AG04450 (cell line): ENCODE measurements at regions not wholly inside any gene's neighbourhood (a gene's known extent, or its start where the extent isn't known, plus 50 kb on each side); places are given as distances from the start of the nearest gene placed in this dataset.

Experiments
- CTCF ChIA-PET: fragments of 300-600, 350-600 bp; formaldehyde crosslinking; extraction: SDS; loops from one replicate; lab custom pipeline; 2022; ENCODE audit warnings: antibody characterized with exemption, inconsistent platforms; lab: Charles Lee
- POLR2A ChIA-PET: fragments of 350-600 bp; formaldehyde crosslinking; extraction: SDS; loops from one replicate; lab custom pipeline; 2021; ENCODE audit warnings: antibody characterized with exemption, inconsistent platforms; lab: Yijun Ruan, JAX
- DNase-seq: peaks from one replicate; pipeline ENCODE4 v3.0.0-alpha.2; 2011; ENCODE audit warnings: low read depth, low spot score
- H3K27ac ChIP-seq: one replicate; pipeline ENCODE4 v1.5.1; 2012; ENCODE audit warnings: low read depth, low read length, control low read depth
- H3K27me3 ChIP-seq: one replicate; pipeline ENCODE4 v1.6.0; 2012; ENCODE audit warnings: low read length; ENCODE audit not compliant: control insufficient read depth, insufficient read depth
- H3K4me3 ChIP-seq: 2 replicates; pipeline ENCODE4 v1.5.1; 2011; ENCODE audit warnings: mild to moderate bottlenecking, low read depth, low read length, control low read depth
- H3K9me3 ChIP-seq: 2 replicates; pipeline ENCODE4 v1.5.1; 2012; ENCODE audit warnings: low read length; ENCODE audit not compliant: control insufficient read depth, insufficient read depth
- TF ChIP-seq, protein P1 (sequence below): IDR thresholded peaks from 2 replicates; pipeline ENCODE4 v1.5.1; 2011; ENCODE audit warnings: low read depth, low read length, control low read depth, inconsistent platforms

DNA sequence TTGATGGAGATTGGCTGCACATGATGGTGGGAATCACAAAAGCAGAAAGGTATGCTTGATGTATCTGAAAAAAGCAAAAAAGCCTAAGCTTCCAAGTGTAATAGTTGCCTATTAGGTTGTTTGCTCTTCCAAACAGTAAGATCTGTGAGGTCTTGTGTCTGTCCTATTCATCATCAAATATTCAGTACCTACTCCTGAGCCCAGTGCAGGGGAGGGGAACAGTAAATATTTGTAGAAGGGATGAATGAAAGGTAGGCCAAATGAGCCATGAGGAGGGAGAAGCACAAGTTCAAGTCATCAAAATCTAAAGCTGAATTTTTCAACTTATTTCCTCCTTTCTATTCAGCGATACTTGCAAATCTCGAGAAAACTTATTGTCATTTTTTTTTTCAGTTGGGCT is 153.2 kb upstream of the ETAA1 start:
- POLR2A ChIA-PET, result no interaction called here
- Histone ChIP-seq H3K9me3 (no peaks in the 10 kb centered on the region), H3K4me3 (no peak overlapping the region), H3K27ac (no peak overlapping the region), H3K27me3 (no peaks in the 10 kb centered on the region)
- CTCF ChIA-PET, result interaction anchor here (0.6 to 1.0 kb wide), 3 partner anchors 8 to 602 kb away, joined by 3 to 4 read pairs (median 3); no protein-coding TSS in a partner anchor
- TF ChIP-seq, protein P1, sequence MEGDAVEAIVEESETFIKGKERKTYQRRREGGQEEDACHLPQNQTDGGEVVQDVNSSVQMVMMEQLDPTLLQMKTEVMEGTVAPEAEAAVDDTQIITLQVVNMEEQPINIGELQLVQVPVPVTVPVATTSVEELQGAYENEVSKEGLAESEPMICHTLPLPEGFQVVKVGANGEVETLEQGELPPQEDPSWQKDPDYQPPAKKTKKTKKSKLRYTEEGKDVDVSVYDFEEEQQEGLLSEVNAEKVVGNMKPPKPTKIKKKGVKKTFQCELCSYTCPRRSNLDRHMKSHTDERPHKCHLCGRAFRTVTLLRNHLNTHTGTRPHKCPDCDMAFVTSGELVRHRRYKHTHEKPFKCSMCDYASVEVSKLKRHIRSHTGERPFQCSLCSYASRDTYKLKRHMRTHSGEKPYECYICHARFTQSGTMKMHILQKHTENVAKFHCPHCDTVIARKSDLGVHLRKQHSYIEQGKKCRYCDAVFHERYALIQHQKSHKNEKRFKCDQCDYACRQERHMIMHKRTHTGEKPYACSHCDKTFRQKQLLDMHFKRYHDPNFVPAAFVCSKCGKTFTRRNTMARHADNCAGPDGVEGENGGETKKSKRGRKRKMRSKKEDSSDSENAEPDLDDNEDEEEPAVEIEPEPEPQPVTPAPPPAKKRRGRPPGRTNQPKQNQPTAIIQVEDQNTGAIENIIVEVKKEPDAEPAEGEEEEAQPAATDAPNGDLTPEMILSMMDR, result no peak
- no peak for DNase-seq

DNA sequence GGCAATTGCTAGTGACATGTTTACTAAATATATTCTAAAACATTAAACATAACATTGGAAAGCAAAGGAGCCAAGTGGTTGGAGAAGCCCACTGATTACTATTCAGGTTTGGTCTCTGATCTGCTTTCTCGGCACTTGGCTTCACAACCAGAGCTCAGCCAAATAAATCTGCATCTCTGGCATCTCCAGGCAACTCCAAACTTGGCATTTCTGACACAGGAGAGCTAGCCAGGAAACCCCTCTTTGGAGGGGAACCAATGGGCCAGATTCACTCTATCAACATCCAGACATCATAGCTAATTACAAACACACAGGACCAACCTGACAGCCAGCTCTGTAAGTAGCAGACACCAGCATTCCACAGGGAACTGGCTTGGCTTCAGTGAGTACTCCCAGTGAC is 150.3 kb upstream of the ETAA1 start:
- ChIA-PET CTCF (no interaction called here), POLR2A (no interaction called here)
- DNase-seq, result no peak
- Histone ChIP-seq H3K9me3 (no peaks in the 10 kb centered on the region), H3K4me3 (no peak overlapping the region), H3K27ac (no peak overlapping the region), H3K27me3 (no peaks in the 10 kb centered on the region)
- TF ChIP-seq, protein P1, result no peak

DNA sequence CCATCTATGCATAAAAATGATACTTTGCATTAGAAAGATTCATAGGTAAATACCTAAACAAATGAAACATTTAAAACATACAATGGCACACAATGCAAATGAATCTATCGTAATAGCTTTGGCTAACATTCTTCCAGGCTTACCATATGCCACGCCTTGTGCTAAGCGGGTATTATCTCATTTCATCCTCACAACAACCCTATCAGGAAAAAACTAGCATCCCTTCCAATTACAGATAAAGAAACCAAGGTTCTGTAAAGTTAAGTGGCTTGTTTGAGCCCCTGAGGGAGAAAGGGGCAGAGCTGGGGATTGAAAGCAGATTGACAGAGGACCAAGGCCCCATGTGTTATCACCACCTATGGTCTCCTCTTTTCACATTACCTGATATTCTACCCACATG is 145.4 kb upstream of the ETAA1 start:
- Histone ChIP-seq H3K9me3 (no peaks in the 10 kb centered on the region), H3K4me3 (no peak overlapping the region), H3K27me3 (no peaks in the 10 kb centered on the region), H3K27ac (no peak overlapping the region)
- no peak for DNase-seq
- POLR2A ChIA-PET, result interaction anchor here (0.6 kb wide), 1 partner anchor 168 kb away, joined by 3 read pairs; no protein-coding TSS in a partner anchor
- TF ChIP-seq, protein P1, result no peak
- CTCF ChIA-PET, result interaction anchor here (1.1 to 1.3 kb wide), 2 partner anchors 36 to 65 kb away, joined by 3 read pairs; no protein-coding TSS in a partner anchor

DNA sequence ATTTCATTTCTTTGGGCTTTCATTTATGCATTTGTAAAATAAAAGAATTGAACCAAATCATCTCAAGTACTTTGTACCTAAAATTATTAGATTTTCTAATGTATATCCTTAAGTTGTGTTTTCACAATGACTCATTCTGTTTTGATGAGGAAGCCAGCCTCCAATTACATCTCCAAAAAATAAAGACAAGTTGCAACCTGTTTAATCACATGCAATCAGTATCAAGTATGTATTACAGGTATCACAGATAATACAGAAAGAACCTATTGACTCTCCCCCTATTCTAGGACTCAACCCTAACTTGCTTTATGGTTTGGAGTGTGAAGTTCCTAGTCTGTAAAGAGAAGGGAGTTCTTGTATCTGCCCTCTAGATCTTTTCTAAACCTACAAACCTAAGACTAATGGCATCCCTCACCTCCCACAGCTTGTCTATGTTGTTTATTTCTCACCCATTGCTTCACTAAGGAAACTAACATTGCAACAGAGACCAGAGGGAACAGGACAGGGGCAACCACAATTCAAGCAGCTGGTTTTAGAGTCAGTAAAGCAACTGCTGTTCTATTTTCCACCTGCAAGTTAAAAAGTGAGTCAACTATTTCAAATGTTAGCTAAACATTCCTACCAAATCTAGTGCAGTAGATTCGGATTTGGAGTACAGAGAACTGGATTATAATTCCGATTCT is 141.1 kb upstream of the ETAA1 start:
- TF ChIP-seq, protein P1, result no peak
- CTCF ChIA-PET, result interaction anchor here (0.6 to 1.5 kb wide), 3 partner anchors 21 to 395 kb away, joined by 3 to 5 read pairs (median 4); no protein-coding TSS in a partner anchor
- peak; percentile 93 for DNase-seq

DNA sequence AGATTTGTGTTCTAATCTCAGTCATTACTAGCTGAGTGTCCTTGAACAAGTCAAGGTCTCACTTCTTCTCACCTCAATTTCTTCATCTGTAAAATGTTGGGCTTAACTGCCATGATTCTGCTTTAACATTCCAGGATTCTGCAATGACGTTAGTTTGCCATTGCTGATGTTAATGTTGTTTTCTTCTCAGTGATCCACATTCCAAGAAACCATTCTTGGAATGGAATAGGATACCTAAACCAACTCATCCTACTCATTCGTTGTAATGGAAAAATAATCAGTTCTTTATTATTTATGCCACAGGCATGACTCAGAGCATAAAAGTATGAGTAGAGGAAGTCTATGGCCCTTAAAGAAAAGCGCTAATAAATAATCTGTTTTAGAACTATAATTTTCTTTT is 140.2 kb upstream of the ETAA1 start:
- POLR2A ChIA-PET, result interaction anchor here (1.1 to 1.4 kb wide), 2 partner anchors 144 to 823 kb away, joined by 3 to 7 read pairs; partner anchors contain the start of gene MEIS1
- peak overlapping the region; percentile 99 for H3K27ac ChIP-seq
- CTCF ChIA-PET, result interaction anchor here (0.6 to 1.4 kb wide), 2 partner anchors 42 to 394 kb away, joined by 3 to 4 read pairs; no protein-coding TSS in a partner anchor
- H3K4me3 ChIP-seq, result no peak overlapping the region
- TF ChIP-seq, protein P1, result no peak
- no peaks in the 10 kb centered on the region for H3K9me3 ChIP-seq
- H3K27me3 ChIP-seq, result no peaks in the 10 kb centered on the region
- DNase-seq, result peak; percentile 91

More for the DNA sequence above, 141.1 kb upstream of the ETAA1 start:
- Histone ChIP-seq H3K27ac (peak overlapping the region; percentile 99), H3K9me3 (no peaks in the 10 kb centered on the region), H3K27me3 (no peaks in the 10 kb centered on the region), H3K4me3 (no peak overlapping the region)
- POLR2A ChIA-PET, result interaction anchor here (0.9 to 1.4 kb wide), 4 partner anchors 34 to 822 kb away, joined by 3 to 7 read pairs (median 4); partner anchors contain the start of gene MEIS1
